ENCODE measurements at regions not wholly inside any gene's neighbourhood (a gene's known extent, or its start where the extent isn't known, plus 50 kb on each side); places are given as distances from the start of the nearest gene placed in this dataset.

GRCh38 chr6:169165561-169166300 is 87.9 kb downstream of the THBS2 start:
- no peak for DNase-seq

- DNase-seq = no peak
Measured at GRCh38 chr6:169164986-169165385, 88.7 kb downstream of the THBS2 start.

GRCh38 chr6:169164451-169164850 is 89.2 kb downstream of the THBS2 start:
- DNase-seq = no peak

DNA sequence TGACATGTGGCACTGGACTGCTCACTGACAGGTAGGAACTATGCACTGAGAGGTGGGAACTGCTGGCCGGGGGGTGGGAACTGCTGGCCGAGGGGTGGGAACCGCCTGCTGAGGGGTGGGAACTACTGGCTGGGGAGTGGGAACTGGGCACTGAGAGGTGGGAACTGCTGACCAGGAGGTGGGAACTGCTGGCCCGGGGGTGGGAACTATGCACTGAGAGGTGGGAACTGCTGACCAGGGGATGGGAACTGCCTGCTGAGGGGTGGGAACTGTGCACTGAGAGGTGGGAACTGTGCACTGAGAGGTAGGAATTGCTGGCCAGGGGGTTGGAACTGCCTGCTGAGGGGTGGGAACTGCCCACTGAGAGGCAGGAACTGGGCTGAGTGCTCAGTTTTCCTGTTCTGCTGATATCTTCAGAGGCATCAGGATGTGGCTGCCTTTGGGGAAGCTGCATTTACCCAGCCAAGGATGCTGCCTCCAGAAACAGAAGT is 90.2 kb downstream of the THBS2 start:
- no peak for DNase-seq

DNA sequence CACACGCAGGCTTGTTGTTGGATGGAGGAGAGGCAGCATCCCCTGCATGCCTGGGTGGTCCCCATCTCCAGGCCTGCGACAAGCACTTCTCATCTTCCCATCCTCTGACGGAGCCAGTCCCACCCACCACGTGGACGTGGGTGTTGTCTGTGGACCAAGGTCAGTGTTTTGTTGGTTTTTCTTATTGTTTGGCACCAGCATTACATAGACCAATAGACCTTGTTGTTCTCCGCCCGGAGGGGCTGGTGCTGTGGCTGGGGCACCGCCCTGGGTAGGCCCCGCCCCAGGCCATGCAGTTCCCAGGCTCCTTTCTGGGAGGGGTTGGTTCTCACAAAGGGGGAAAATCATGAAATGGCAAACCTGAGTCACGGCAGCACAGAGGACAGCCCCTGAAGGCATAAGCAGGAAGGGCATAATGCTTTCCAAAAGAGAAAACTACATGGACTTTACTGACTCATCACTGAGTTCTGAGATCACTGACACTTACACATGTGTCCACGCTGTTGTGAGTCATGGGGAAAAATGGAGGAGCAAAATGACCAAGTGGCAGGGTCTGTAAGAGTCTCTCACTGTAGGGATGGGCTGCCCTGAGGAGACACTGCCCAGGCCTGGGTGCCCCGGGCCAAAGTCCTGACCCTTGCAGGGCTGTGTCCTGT is 90.8 kb downstream of the THBS2 start:
- DNase-seq = no peak

GRCh38 chr6:169162249-169162648 is 91.4 kb downstream of the THBS2 start:
- DNase-seq = no peak

GRCh38 chr6:169161572-169162167 is 92.0 kb downstream of the THBS2 start:
- DNase-seq = no peak

GRCh38 chr6:169160855-169161560 is 92.6 kb downstream of the THBS2 start:
- DNase-seq = no peak

- no peak for DNase-seq
Measured at GRCh38 chr6:169160091-169160854, 93.4 kb downstream of the THBS2 start.

- no peak for DNase-seq
Measured at GRCh38 chr6:169159331-169159730, 94.3 kb downstream of the THBS2 start.

DNA sequence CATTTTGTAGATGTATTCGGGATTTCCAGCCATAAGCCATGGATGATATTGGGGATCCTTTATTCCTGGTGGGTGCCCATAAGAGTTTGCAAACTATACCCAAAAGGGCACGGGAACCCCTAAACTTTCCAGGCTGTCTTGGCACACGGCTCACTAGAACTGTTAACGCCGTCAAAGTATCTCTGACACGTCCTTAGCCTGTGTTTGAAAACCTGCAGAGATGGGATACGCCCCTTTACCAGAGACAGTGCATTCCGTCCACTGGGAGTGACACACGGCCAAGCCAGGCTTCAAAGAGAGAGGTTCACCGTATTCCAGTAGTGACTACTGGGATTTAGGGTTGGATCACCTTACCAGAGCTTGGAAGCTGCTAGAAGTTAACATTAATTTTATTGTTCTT is 95.0 kb downstream of the THBS2 start:
- DNase-seq = no peak

DNA sequence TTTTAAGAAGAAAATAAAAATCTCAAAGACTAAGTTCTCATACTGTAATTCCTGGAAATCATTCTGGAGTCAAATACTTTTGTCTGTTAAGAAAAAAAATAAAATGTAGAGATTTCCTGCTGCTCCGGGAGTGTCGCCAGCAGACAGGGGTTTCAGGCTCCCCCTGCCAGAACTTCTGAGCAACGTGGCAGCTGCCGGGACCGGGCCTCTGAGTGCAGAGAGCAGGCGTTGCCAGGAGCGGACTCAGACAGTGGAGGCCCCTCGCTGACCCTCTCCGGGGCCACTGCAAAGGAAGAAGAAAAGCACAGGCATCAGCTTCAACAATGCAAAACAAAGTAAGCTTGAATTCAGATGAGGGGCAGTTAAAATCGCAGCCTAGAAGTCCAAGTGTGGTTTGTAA is 95.5 kb downstream of the THBS2 start:
- no peak for DNase-seq

GRCh38 chr6:169157197-169158148 is 96.2 kb downstream of the THBS2 start:
- DNase-seq = no peak

GRCh38 chr6:169156793-169157147 is 96.9 kb downstream of the THBS2 start:
- no peak for DNase-seq

- no peak for DNase-seq
Measured at GRCh38 chr6:169156108-169156792, 97.4 kb downstream of the THBS2 start.

- DNase-seq = no peak
Measured at GRCh38 chr6:169155481-169155880, 98.2 kb downstream of the THBS2 start.

DNA sequence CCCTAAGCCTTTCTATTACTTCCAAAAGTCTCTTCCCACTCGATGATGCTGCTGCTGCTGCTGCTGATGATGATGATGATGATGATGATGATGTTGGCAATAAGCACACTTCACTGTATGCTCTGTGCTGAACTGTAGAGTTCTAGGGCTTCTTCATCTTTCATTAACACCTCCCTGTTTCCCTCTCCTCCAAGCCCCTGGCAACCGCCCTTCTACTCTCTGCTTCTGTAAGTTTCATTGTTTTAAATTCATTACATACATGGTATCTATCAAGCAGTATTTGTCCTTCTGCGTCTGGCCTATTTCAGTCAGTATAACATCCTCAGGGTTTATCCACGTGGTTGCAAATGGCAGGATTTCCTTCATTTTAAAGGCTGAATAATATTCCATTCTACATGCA is 100.2 kb downstream of the THBS2 start:
- DNase-seq = no peak

DNA sequence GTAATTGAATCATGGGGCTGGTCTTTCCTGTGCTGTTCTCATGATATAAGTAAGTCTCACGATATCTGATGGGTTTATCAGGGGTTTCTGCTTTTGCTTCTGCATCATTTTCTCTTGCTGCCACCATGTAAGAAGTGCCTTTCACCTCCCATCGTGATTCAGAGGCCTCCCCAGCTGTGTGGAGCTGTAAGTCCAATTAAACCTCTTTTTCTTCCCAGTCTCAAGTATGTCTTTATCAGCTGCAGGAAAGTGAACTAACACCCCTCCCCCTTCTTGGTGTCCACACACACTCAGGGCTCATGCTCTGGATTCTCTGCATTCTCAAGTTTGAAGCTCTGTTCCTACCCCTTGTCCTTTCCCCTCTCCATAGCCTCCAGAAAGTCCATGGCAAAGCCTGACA is 107.1 kb downstream of the THBS2 start:
- DNase-seq = no peak

GRCh38 chr6:169145991-169146501 is 107.6 kb downstream of the THBS2 start:
- no peak for DNase-seq

DNA sequence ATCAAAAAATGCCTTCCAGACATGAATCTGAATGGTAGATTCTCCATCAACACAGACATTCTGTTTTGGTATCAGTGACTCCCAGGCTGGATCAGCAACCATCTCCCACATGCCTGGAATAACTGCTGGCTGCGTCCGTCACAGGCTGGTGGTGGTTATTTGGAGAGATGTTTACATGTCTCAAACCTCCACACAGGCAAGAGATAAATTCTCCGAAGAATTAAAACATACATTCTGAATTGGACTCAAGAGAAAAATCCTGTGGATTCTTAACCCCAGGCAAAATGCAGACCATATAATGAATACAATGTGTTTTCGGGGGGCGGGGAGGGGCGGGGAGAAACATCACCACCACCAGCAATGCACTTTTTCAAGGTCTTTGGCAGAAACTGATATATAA is 108.2 kb downstream of the THBS2 start:
- DNase-seq = no peak

DNA sequence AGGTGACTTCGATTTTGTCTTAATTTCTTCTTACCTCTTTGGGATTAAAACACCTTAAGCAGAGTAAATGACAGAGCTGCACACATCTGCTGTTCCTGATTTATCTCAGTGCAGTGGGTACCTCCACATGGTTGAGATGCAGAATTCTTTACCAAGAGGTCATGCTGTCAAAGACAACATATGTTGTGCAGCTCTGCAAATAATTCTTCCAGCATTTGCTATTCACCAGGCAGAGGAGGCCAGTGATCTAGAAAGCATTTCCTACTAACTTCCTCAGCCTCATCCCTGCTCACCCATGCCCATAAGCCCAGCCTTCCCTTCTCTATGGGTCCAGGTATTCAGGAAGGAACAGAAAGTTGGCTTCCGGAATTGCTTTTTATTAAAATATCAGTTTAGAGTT is 109.3 kb downstream of the THBS2 start:
- no peak for DNase-seq

All from NCI-H1105 (cell line).